GM12878 (cell line): ENCODE measurements at regions not wholly inside any gene's neighbourhood (a gene's known extent, or its start where the extent isn't known, plus 50 kb on each side); places are given as distances from the start of the nearest gene placed in this dataset.

Source experiments
- ATAC-seq: fragments of 200-7000 bp; cut with Tn5 transposase; 3 replicates; pipeline ENCODE4 v1.9.1; 2020; ENCODE audit warnings: mild to moderate bottlenecking, moderate library complexity
- BruUV-seq: library from RNA; stranded (reverse); fragments of 400-500 nt; replicated peaks from 2 replicates; lab custom pipeline; 2021; lab: Mats Ljungman, UMichigan
- CTCF ChIA-PET: fragments of 300-600 bp; sonication (Branson Sonifier 250); formaldehyde crosslinking; extraction: SDS; loops from one replicate; lab custom pipeline; 2021; ENCODE audit warnings: inconsistent platforms; lab: Yijun Ruan, JAX
- POLR2A ChIA-PET: fragments of 350-600 bp; formaldehyde crosslinking; extraction: SDS; loops from one replicate; lab custom pipeline; 2021; ENCODE audit warnings: inconsistent platforms; lab: Charles Lee
- RAD21 ChIA-PET: fragments of 300-600 bp; sonication (Branson Sonifier 250); formaldehyde crosslinking; loops from one replicate; lab custom pipeline; 2023; ENCODE audit warnings: antibody characterized with exemption; ENCODE audit not compliant: unreplicated experiment; lab: Charles Lee
- SMC1A ChIA-PET: fragments of 300-600 bp; sonication (Branson Sonifier 250); formaldehyde crosslinking; loops from one replicate; lab custom pipeline; 2023; ENCODE audit not compliant: unreplicated experiment, uncharacterized antibody; lab: Charles Lee
- DNase-seq: peaks from one replicate; pipeline ENCODE4 v3.0.0-alpha.2; 2011; ENCODE audit warnings: low read depth, low spot score
- FAIRE-seq: peaks from 3 replicates; lab custom pipeline; 2011; peaks lifted over from hg19 to GRCh38; lab: Jason Lieb, UNC
- H2AFZ ChIP-seq: 2 replicates; pipeline ENCODE4 v1.6.0; 2011; ENCODE audit warnings: low read depth, low read length, control low read depth; ENCODE audit not compliant: control insufficient read depth
- H3K27ac ChIP-seq: 2 replicates; pipeline ENCODE4 v1.5.1; 2011; ENCODE audit warnings: control low read depth; ENCODE audit not compliant: control insufficient read depth, insufficient read depth
- H3K27me3 ChIP-seq, 2 experiments: replicated peaks in 1 of 2; 2 replicates each; pipeline versions ENCODE4 v1.6.0 to v1.6.1; 2011; ENCODE audit warnings: low read length in 1 of 2; ENCODE audit not compliant: control insufficient read depth in 2 of 2, insufficient read depth in 2 of 2
- H3K36me3 ChIP-seq, 2 experiments: 2 replicates each; pipeline ENCODE4 v1.5.1; 2011; ENCODE audit warnings: low read length in 1 of 2; ENCODE audit not compliant: control insufficient read depth in 2 of 2, insufficient read depth in 2 of 2
- H3K4me1 ChIP-seq: 2 replicates; pipeline ENCODE4 v1.6.1; 2011; ENCODE audit warnings: mild to moderate bottlenecking, low read length, moderate library complexity, mixed read lengths; ENCODE audit not compliant: control insufficient read depth, insufficient read depth
- H3K4me2 ChIP-seq: 2 replicates; pipeline ENCODE4 v1.6.0; 2011; ENCODE audit warnings: control low read depth; ENCODE audit not compliant: control insufficient read depth, insufficient read depth
- H3K4me3 ChIP-seq: fragments of 200-600 bp; sonication (generic); 2 replicates; pipeline ENCODE4 v1.5.1; 2016
- H3K79me2 ChIP-seq: 2 replicates; pipeline ENCODE4 v1.6.0; 2011; ENCODE audit warnings: low read length; ENCODE audit not compliant: control insufficient read depth, insufficient read depth
- H3K9ac ChIP-seq: 2 replicates; pipeline ENCODE4 v1.8.0; 2011; ENCODE audit warnings: low read length, control low read depth, mixed read lengths; ENCODE audit not compliant: control insufficient read depth, insufficient read depth
- H3K9me3 ChIP-seq: replicated peaks from 3 replicates; pipeline ENCODE4 v1.5.1; 2011; ENCODE audit warnings: mild to moderate bottlenecking, low read length; ENCODE audit not compliant: control insufficient read depth, insufficient read depth
- H4K20me1 ChIP-seq: 2 replicates; pipeline ENCODE4 v1.6.0; 2011; ENCODE audit not compliant: control insufficient read depth, insufficient read depth
- IKZF1 ChIP-seq: fragments of 450-650 bp; conservative IDR thresholded peaks from 2 replicates; pipeline ENCODE4 v1.6.1; 2017; ENCODE audit warnings: antibody characterized with exemption, mild to moderate bottlenecking
- KDM1A ChIP-seq: fragments of 200-600 bp; sonication (generic); IDR thresholded peaks from 2 replicates; pipeline ENCODE4 v1.6.1; 2016; ENCODE audit warnings: borderline replicate concordance
- MXI1 ChIP-seq: fragments of 150-350 bp; IDR thresholded peaks from 2 replicates; pipeline ENCODE4 v1.6.1; 2011; ENCODE audit warnings: low read depth, mild to moderate bottlenecking, inconsistent platforms, low read length, improper control_type of control experiment
- SMAD5 ChIP-seq: IDR thresholded peaks from 2 replicates; pipeline ENCODE4 v1.6.1; 2016; ENCODE audit warnings: antibody characterized with exemption, low read depth
- SMARCA5 ChIP-seq: fragments of 450-650 bp; IDR thresholded peaks from 2 replicates; pipeline ENCODE4 v1.6.1; 2017; ENCODE audit warnings: mild to moderate bottlenecking
- ZNF274 ChIP-seq: IDR thresholded peaks from one replicate; pipeline ENCODE4 v1.8.0; 2011; ENCODE audit not compliant: insufficient read length, insufficient read depth
- WGBS: methylation state at CpG from one replicate; pipeline ENCODE4 v1.1.6; 2016; ENCODE audit warnings: low lambda C conversion rate; ENCODE audit not compliant: insufficient replicate concordance, insufficient coverage; ENCODE audit errors: missing lambda C conversion rate; 5-methylcytosine and 5-hydroxymethylcytosine counted together
- in situ Hi-C: fragments of 300-500 bp; cut with MboI; formaldehyde crosslinking; loops from 9 replicates; pipeline ENCODE4 v1.14.3; 2018; ENCODE audit warnings: mixed read lengths
- intact Hi-C: fragments of 100-400 bp; cut with micrococcal nuclease; formaldehyde crosslinking; loops from one replicate; pipeline ENCODE4 v1.14.2; 2022; ENCODE audit not compliant: unreplicated experiment
- TF ChIP-seq, protein P1 (sequence below): fragments of 450-650 bp; IDR thresholded peaks from 2 replicates; pipeline ENCODE4 v1.6.1; 2016; ENCODE audit warnings: mild to moderate bottlenecking

DNA sequence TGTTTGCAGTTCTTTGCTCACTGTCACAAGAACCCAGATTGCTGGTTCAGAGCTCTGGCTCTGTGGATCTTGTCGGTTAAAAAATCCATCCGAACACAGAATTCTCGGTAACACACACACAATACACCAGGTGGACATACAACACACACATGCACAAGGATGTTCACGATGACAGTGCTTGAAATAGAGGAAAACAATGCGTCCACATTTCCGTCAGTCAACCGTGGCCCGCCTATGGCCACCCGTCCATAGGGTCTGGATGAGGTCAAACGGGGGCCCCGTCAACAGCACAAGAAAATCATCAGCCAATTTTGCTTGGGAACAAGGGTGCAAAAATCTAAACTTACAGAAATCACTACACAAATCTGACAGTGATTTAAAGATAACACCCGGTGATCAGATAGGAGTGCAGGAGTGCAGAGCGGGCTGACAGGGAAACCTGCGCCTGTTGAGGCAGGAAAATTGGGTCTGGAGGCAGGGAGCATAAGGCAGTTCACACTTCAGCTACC lies 50.4 kb upstream of the SLC19A1 start:
- H3K27ac ChIP-seq, result no peak overlapping the region; the same call in 1 of the 2 replicates
- peaks cover 0 to 2% of the 10 kb centered on the region in 2 experiments; a peak in 1 of 4 replicates for H3K36me3 ChIP-seq
- ATAC-seq, result no peak
- TF ChIP-seq MXI1 (no peak), IKZF1 (no peak), KDM1A (no peak), SMAD5 (no peak), ZNF274 (no peak), SMARCA5 (peak; percentile 82)
- TF ChIP-seq, protein P1, sequence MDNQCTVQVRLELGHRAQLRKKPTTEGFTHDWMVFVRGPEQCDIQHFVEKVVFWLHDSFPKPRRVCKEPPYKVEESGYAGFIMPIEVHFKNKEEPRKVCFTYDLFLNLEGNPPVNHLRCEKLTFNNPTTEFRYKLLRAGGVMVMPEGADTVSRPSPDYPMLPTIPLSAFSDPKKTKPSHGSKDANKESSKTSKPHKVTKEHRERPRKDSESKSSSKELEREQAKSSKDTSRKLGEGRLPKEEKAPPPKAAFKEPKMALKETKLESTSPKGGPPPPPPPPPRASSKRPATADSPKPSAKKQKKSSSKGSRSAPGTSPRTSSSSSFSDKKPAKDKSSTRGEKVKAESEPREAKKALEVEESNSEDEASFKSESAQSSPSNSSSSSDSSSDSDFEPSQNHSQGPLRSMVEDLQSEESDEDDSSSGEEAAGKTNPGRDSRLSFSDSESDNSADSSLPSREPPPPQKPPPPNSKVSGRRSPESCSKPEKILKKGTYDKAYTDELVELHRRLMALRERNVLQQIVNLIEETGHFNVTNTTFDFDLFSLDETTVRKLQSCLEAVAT, result no peak
- ChIA-PET CTCF (interaction anchor here (1.1 to 1.7 kb wide), 4 partner anchors 23 to 225 kb away, joined by 3 to 28 read pairs (median 4); no protein-coding TSS in a partner anchor), SMC1A (interaction anchor here (0.6 to 1.5 kb wide), 10 partner anchors 8 to 63 kb away, joined by 3 to 22 read pairs (median 4); no protein-coding TSS in a partner anchor), RAD21 (interaction anchor here (0.7 to 2.4 kb wide), 12 partner anchors 9 to 143 kb away, joined by 3 to 25 read pairs (median 4); no protein-coding TSS in a partner anchor), POLR2A (interaction anchor here (0.6 to 1.5 kb wide), 5 partner anchors 23 to 48 kb away, joined by 3 to 15 read pairs (median 3); no protein-coding TSS in a partner anchor)
- peak overlapping the region; percentile 73 for H3K4me2 ChIP-seq
- H3K4me1 ChIP-seq, result peaks cover 20% of the 10 kb centered on the region
- WGBS, result 32% methylated on average over 14 of the region's 14 CpGs
- H3K9ac ChIP-seq, result no peak overlapping the region
- H3K27me3 ChIP-seq, result no peaks in the 10 kb centered on the region
- H3K79me2 ChIP-seq, result peaks cover 14% of the 10 kb centered on the region
- intact Hi-C loops (loop anchor here (1.0 to 5.0 kb wide), 3 partner anchors 36 to 305 kb away; partner anchors contain the start of gene POFUT2), in situ Hi-C loops (no loop called here)
- no peak for FAIRE-seq
- no peaks in the 10 kb centered on the region; the same call in 2 of the 3 replicates for H3K9me3 ChIP-seq
- H2AFZ ChIP-seq, result no peak overlapping the region
- no TSS peak for BruUV-seq
- no peaks in the 10 kb centered on the region for H4K20me1 ChIP-seq
- H3K4me3 ChIP-seq, result no peak overlapping the region
- DNase-seq, result no peak
